Kidney glomerular epithelial cell (primary cell): ENCODE measurements at regions not wholly inside any gene's neighbourhood (a gene's known extent, or its start where the extent isn't known, plus 50 kb on each side); places are given as distances from the start of the nearest gene placed in this dataset.

Experiments
- DNase-seq: peaks from one replicate; lab custom pipeline; 2025; lab: John Stamatoyannopoulos, UW

GRCh38 chr22:47570851-47571250 lies 808.4 kb downstream of the TBC1D22A start:
- DNase-seq = no peak

GRCh38 chr22:47570300-47570685 lies 807.8 kb downstream of the TBC1D22A start:
- DNase-seq = no peak

- DNase-seq = no peak
These were observed 807.2 kb downstream of the TBC1D22A start for GRCh38 chr22:47569389-47570299.

GRCh38 chr22:47568700-47569099 lies 806.2 kb downstream of the TBC1D22A start:
- DNase-seq = no peak

- DNase-seq = no peak
These were observed 805.0 kb downstream of the TBC1D22A start for GRCh38 chr22:47567126-47568090.

GRCh38 chr22:47566491-47566890 lies 804.0 kb downstream of the TBC1D22A start:
- DNase-seq = no peak

- no peak for DNase-seq
These were observed 803.2 kb downstream of the TBC1D22A start for GRCh38 chr22:47565607-47566006.

GRCh38 chr22:47564651-47565434 lies 802.4 kb downstream of the TBC1D22A start:
- DNase-seq = no peak

GRCh38 chr22:47564158-47564450 lies 801.7 kb downstream of the TBC1D22A start:
- no peak for DNase-seq

GRCh38 chr22:47563406-47564157 lies 801.1 kb downstream of the TBC1D22A start:
- DNase-seq = no peak

- no peak for DNase-seq
These were observed 799.3 kb downstream of the TBC1D22A start for GRCh38 chr22:47561766-47562165.

GRCh38 chr22:47561115-47561675 lies 798.7 kb downstream of the TBC1D22A start:
- DNase-seq = no peak

- DNase-seq = no peak
These were observed 796.6 kb downstream of the TBC1D22A start for GRCh38 chr22:47558828-47559700.

GRCh38 chr22:47556473-47556872 lies 794.0 kb downstream of the TBC1D22A start:
- no peak for DNase-seq

GRCh38 chr22:47553436-47553835 lies 791.0 kb downstream of the TBC1D22A start:
- no peak for DNase-seq

GRCh38 chr22:47552541-47553205 lies 790.2 kb downstream of the TBC1D22A start:
- DNase-seq = no peak

GRCh38 chr22:47552024-47552423 lies 789.6 kb downstream of the TBC1D22A start:
- no peak for DNase-seq

GRCh38 chr22:47551431-47551775 lies 789.0 kb downstream of the TBC1D22A start:
- no peak for DNase-seq
